Activated T-cell treated with anti-CD3 and anti-CD28 coated beads, Interleukin-2, amount 50 U/mL, for 72 hours (primary cell): ENCODE measurements at regions not wholly inside any gene's neighbourhood (a gene's known extent, or its start where the extent isn't known, plus 50 kb on each side); places are given as distances from the start of the nearest gene placed in this dataset.

Experiments used
- ATAC-seq, 2 donors: fragments of 150-1000 bp; cut with Tn5 transposase; replicated peaks in 1 of 2; 2 replicates each; pipeline ENCODE4 v1.10.0; 2021; ENCODE audit warnings: moderate library complexity in 2 of 2, mild to moderate bottlenecking in 1 of 2
- DNase-seq, 2 donors: peaks; one replicate each; pipeline ENCODE4 v3.0.0; 2021 to 2022; ENCODE audit warnings: mixed read lengths in 1 of 2
- H3K27ac Mint-ChIP-seq: one replicate; pipeline ENCODE4 v1.8.0; 2022; ENCODE audit warnings: mild to moderate bottlenecking, moderate library complexity, mixed read lengths
- H3K27me3 Mint-ChIP-seq: one replicate; pipeline ENCODE4 v1.8.0; 2022; ENCODE audit warnings: low read depth, mixed read lengths
- H3K36me3 Mint-ChIP-seq, 2 donors: one replicate each; pipeline ENCODE4 v1.8.0; 2022; ENCODE audit warnings: mixed read lengths in 2 of 2, mild to moderate bottlenecking in 1 of 2; ENCODE audit not compliant: insufficient read depth in 2 of 2
- H3K4me1 Mint-ChIP-seq: one replicate; pipeline ENCODE4 v1.8.0; 2022; ENCODE audit warnings: low read depth, mixed read lengths
- H3K4me3 Mint-ChIP-seq, 2 donors: one replicate each; pipeline ENCODE4 v1.8.0; 2022; ENCODE audit warnings: mild to moderate bottlenecking in 2 of 2, mixed read lengths in 2 of 2, moderate library complexity in 2 of 2
- H3K9me3 Mint-ChIP-seq, 2 donors: one replicate each; pipeline ENCODE4 v1.8.0; 2022; ENCODE audit warnings: mixed read lengths in 2 of 2

GRCh38 chr1:186575348-186575747 lies 104.9 kb downstream of the PTGS2 start:
- H3K9me3 Mint-ChIP-seq: peaks cover 0 to 2% of the 10 kb centered on the region in 2 donors
- H3K27me3 Mint-ChIP-seq: peaks cover 6% of the 10 kb centered on the region
- no peak overlapping the region for H3K4me3 Mint-ChIP-seq
- H3K27ac Mint-ChIP-seq: no peak overlapping the region
- DNase-seq (no peak), ATAC-seq (no peak)
- H3K4me1 Mint-ChIP-seq: peaks cover 35% of the 10 kb centered on the region
- H3K36me3 Mint-ChIP-seq: no peaks in the 10 kb centered on the region

DNA sequence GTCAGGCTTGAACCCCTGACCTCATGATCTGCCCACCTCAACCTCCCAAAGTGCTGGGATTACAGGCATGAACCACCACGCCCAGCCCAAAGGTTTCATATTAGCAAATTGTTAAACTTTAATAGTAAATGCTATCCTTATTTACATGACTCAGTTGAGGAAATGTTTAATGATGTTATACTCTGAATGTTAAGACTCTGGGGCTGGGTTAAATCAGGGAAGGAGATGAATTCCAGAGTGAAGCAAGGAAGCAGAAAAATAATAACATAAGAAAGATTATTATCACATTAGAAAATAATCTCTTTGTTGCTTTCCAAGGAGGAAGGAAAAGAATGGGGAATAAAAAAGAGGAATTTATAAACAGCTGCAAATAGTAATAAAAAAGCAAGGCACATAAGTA lies 105.3 kb downstream of the PTGS2 start:
- Mint-ChIP-seq H3K36me3 (no peaks in the 10 kb centered on the region), H3K4me3 (no peak overlapping the region), H3K9me3 (peaks cover 0 to 2% of the 10 kb centered on the region in 2 donors), H3K27ac (no peak overlapping the region), H3K4me1 (peaks cover 35% of the 10 kb centered on the region), H3K27me3 (peaks cover 6% of the 10 kb centered on the region)
- no peak for DNase-seq
- ATAC-seq: no peak

- peak; percentile 63 to 77 for ATAC-seq
- Mint-ChIP-seq H3K4me1 (peaks cover 23% of the 10 kb centered on the region), H3K9me3 (peaks cover 0 to 2% of the 10 kb centered on the region in 2 donors), H3K36me3 (no peaks in the 10 kb centered on the region), H3K4me3 (peak overlapping the region in 1 of 2 donors; percentile 35), H3K27me3 (peaks cover 6% of the 10 kb centered on the region), H3K27ac (no peak overlapping the region)
- DNase-seq: no peak
These were observed 107.7 kb downstream of the PTGS2 start for GRCh38 chr1:186572509-186572908.

- peak; percentile 66 to 83 for ATAC-seq
- H3K27ac Mint-ChIP-seq: peak overlapping the region; percentile 20
These were observed 108.5 kb downstream of the PTGS2 start for GRCh38 chr1:186571771-186572170.

DNA sequence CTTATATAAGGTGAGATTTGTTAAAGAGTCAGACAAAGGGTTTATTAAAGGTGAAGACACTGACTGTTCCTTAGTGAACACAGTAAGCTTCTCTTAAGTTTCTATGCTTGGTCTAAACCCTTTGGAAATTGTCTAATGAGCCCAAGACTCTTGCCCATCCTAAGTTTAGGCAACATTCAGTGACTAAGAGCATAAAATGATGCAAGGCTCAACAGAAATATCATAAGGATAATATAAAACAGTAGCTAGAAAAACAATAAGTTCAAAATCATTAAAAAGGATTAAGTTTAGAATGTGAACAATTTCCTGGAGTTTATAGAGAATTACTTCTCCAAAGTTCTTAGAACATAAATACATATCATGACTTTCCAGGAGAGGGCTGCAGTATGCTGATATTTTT lies 108.9 kb upstream of the PDC start:
- H3K36me3 Mint-ChIP-seq: no peaks in the 10 kb centered on the region
- ATAC-seq: no peak
- H3K27ac Mint-ChIP-seq: no peak overlapping the region

More at GRCh38 chr1:186571771-186572170, 108.5 kb downstream of the PTGS2 start:
- Mint-ChIP-seq H3K4me3 (peak overlapping the region; percentile 40 to 51), H3K9me3 (peaks cover 0 to 2% of the 10 kb centered on the region in 2 donors), H3K36me3 (no peaks in the 10 kb centered on the region), H3K4me1 (peaks cover 17% of the 10 kb centered on the region), H3K27me3 (peaks cover 6% of the 10 kb centered on the region)
- no peak for DNase-seq

GRCh38 chr1:186568221-186568620 lies 107.3 kb upstream of the PDC start:
- Mint-ChIP-seq H3K27me3 (no peaks in the 10 kb centered on the region), H3K9me3 (peaks cover 0 to 2% of the 10 kb centered on the region in 2 donors), H3K27ac (no peak overlapping the region), H3K36me3 (no peaks in the 10 kb centered on the region), H3K4me3 (no peak overlapping the region), H3K4me1 (peaks cover 17% of the 10 kb centered on the region)
- DNase-seq (no peak), ATAC-seq (no peak)

More for the DNA sequence above, 108.9 kb upstream of the PDC start:
- H3K4me3 Mint-ChIP-seq: no peak overlapping the region
- H3K9me3 Mint-ChIP-seq: peaks cover 0 to 2% of the 10 kb centered on the region in 2 donors
- DNase-seq: no peak
- H3K4me1 Mint-ChIP-seq: peaks cover 17% of the 10 kb centered on the region
- H3K27me3 Mint-ChIP-seq: no peaks in the 10 kb centered on the region

DNA sequence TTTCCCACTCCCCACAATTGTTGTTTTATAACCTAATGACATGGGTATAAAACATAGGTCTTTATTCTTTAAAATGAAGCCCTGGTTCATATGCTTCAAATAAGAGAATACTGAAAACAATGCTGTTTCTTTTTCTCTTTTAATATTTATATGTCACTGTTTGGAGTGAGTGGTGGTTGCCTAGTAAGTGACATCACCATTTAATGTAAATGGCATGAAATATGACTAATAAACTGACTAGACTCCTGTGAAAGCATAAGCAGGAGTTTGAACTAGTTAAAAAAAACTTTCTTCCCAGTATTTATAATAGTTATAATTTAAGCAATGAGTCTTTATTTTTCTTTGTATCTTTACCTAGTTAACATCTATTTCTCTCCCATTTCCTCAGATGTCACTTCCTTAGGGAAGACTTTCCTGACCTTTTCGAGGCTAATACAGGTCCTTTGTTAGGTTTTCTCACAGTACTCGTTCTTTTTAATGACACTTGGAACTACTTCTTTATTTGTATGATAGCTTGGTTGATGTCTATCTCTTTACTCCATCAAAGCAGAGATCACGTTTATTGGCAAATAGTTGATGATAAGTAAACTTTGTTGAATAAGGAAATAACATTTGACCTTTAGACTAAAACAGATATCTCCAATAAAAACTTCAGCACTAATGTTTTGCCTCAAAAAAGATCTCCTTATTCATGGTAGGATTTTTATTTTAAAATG lies 105.4 kb upstream of the PDC start:
- no peak for DNase-seq
- no peak overlapping the region for H3K4me3 Mint-ChIP-seq
- no peak for ATAC-seq
- no peak overlapping the region for H3K27ac Mint-ChIP-seq
- no peaks in the 10 kb centered on the region for H3K36me3 Mint-ChIP-seq
- no peaks in the 10 kb centered on the region for H3K9me3 Mint-ChIP-seq
- no peaks in the 10 kb centered on the region for H3K27me3 Mint-ChIP-seq
- no peaks in the 10 kb centered on the region for H3K4me1 Mint-ChIP-seq

- no peaks in the 10 kb centered on the region for H3K9me3 Mint-ChIP-seq
- H3K27ac Mint-ChIP-seq: no peak overlapping the region
- DNase-seq: no peak
- H3K36me3 Mint-ChIP-seq: no peaks in the 10 kb centered on the region
- no peaks in the 10 kb centered on the region for H3K27me3 Mint-ChIP-seq
- H3K4me1 Mint-ChIP-seq: no peaks in the 10 kb centered on the region
- H3K4me3 Mint-ChIP-seq: no peak overlapping the region
- no peak for ATAC-seq
These were observed 103.7 kb upstream of the PDC start for GRCh38 chr1:186564582-186564981.

DNA sequence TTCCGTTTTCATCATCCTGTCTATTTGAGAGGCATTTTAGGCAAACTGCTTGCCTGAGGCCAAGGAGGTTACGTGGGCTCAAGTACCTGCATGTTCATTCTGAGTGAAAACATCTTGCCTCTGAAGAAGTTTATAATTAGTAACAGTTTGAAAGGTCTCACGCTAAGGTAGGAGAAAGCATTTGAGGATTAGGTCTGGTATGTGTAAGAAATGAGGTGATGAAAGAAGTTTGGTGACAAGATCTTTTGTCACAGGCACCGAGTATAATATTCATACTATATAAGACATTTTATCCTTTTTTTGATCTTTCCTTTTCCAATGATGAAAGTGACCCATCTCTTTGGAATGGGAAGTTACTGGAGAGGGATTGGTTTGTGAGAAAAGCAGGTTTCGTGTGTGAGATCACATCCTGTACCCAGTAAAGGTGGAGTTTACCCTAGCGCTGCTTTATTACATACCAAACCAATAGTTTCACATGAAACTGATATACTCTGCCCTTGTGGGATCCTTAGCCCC lies 98.7 kb upstream of the PDC start:
- no peak for ATAC-seq
- Mint-ChIP-seq H3K9me3 (no peaks in the 10 kb centered on the region), H3K4me1 (no peaks in the 10 kb centered on the region)

GRCh38 chr1:186557147-186557777 lies 96.3 kb upstream of the PDC start:
- DNase-seq (no peak), ATAC-seq (no peak)
- Mint-ChIP-seq H3K27ac (no peak overlapping the region), H3K4me1 (no peaks in the 10 kb centered on the region), H3K36me3 (peaks cover 0 to 2% of the 10 kb centered on the region in 2 donors), H3K4me3 (no peak overlapping the region), H3K27me3 (peaks cover 6% of the 10 kb centered on the region), H3K9me3 (peaks cover 0 to 3% of the 10 kb centered on the region in 2 donors)

More for the DNA sequence above, 98.7 kb upstream of the PDC start:
- H3K36me3 Mint-ChIP-seq: no peaks in the 10 kb centered on the region
- peaks cover 6% of the 10 kb centered on the region for H3K27me3 Mint-ChIP-seq
- no peak for DNase-seq
- no peak overlapping the region for H3K27ac Mint-ChIP-seq
- H3K4me3 Mint-ChIP-seq: no peak overlapping the region

DNA sequence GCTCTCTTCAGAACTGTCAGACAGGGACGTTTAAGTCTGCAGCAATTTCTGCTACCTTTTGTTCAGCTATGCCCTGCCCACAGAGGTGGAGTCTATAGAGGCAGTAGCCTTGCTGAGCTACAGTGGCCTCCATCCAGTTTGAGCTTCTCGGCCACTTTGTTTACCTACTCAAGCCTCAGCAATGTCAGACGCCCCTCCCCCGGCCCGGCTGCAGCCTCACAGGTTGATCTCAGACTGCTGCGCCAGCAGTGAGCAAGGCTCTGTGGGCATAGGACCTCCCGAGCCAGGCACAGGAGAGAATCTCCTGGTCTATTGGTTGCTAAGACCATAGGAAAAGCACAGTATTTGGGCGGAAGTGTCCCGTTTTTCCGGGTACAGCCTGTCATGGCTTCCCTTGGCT lies 89.9 kb upstream of the PDC start:
- DNase-seq (no peak), ATAC-seq (no peak)
- H3K9me3 Mint-ChIP-seq: peaks cover 13 to 18% of the 10 kb centered on the region in 2 donors
- H3K27me3 Mint-ChIP-seq: no peaks in the 10 kb centered on the region
- no peak overlapping the region for H3K4me3 Mint-ChIP-seq
- no peaks in the 10 kb centered on the region for H3K4me1 Mint-ChIP-seq
- H3K36me3 Mint-ChIP-seq: peaks cover 0 to 10% of the 10 kb centered on the region in 2 donors
- no peak overlapping the region for H3K27ac Mint-ChIP-seq

DNA sequence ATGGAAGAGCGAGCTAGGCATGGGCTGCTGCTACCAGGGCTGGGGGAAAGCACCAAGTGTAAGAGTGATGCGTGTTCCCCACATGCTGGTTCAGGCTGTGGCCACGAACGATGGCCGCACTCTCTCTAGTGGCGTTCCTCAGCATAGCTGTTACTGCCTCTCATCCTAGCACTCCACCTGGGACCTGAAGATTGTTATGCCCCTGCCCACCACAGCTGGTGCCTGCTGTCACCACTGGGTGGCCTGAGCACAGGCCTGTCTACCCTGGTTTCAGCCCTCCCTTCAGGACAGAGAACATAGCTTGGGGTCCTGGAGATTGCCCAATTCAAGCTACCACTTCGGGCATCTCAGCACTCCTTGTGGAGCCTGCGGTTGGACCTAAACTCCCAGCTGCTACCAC lies 80.1 kb upstream of the PDC start:
- H3K36me3 Mint-ChIP-seq: peaks cover 4 to 11% of the 10 kb centered on the region in 2 donors
- no peak overlapping the region for H3K4me3 Mint-ChIP-seq
- no peak for ATAC-seq
- H3K27me3 Mint-ChIP-seq: no peaks in the 10 kb centered on the region
- H3K9me3 Mint-ChIP-seq: peaks cover 15 to 17% of the 10 kb centered on the region in 2 donors
- no peak overlapping the region for H3K27ac Mint-ChIP-seq
- H3K4me1 Mint-ChIP-seq: no peaks in the 10 kb centered on the region
- DNase-seq: no peak

DNA sequence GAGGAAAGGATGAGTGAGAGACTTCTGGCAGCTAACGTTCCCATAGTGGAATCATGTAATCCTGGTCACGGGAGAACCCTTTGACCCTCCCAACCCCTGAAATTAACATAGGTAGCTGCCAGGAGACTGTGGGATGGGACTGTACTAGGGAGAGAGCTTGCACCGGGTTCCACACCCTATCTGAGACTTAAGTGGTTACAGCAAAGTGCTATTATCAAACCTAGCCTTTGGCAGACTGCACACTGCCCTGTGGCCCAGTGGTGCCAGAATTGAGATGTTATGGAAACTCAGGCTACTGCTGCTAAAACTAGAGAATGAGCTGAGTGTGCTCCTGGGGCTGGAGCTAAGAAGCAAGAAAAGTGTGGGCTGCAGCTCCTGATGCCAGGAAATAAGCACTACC lies 79.6 kb upstream of the PDC start:
- no peak overlapping the region for H3K27ac Mint-ChIP-seq
- DNase-seq (no peak), ATAC-seq (no peak)
- no peak overlapping the region for H3K4me3 Mint-ChIP-seq
- no peaks in the 10 kb centered on the region for H3K4me1 Mint-ChIP-seq
- H3K36me3 Mint-ChIP-seq: peaks cover 4 to 11% of the 10 kb centered on the region in 2 donors
- H3K9me3 Mint-ChIP-seq: peaks cover 15 to 17% of the 10 kb centered on the region in 2 donors
- no peaks in the 10 kb centered on the region for H3K27me3 Mint-ChIP-seq
